HG02885 (cell line): ENCODE measurements at regions not wholly inside any gene's neighbourhood (a gene's known extent, or its start where the extent isn't known, plus 50 kb on each side); places are given as distances from the start of the nearest gene placed in this dataset.

Experiments
- ATAC-seq: cut with Tn5 transposase; IDR thresholded peaks from one replicate; pipeline ENCODE4 v1.9.1; 2021; ENCODE audit warnings: mild to moderate bottlenecking; ENCODE audit not compliant: unreplicated experiment, poor library complexity

- peak; percentile 42 for ATAC-seq
These were observed 106.8 kb downstream of the SEMA6D start for GRCh38 chr15:47824147-47824546.

DNA sequence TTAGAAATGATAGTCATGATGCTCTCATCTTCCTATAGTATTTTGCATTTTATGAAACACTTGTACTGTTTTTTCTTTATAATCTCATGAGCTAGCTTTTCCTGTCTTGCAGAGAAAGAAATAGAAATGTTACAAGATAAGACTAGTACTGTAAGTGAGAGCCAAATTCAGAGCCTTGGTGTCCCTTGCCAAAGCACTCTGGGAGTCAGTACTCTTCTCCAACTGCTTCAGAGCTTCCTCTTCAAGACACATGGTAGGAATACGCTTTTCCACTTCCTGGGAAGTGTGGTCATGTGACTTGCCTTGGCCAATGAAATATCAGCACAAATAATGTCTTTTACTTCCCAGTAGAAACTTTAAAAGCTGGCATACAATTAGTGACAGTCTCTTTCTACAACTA, 112.4 kb downstream of the SEMA6D start:
- ATAC-seq: no peak

GRCh38 chr15:47834093-47834492, 116.8 kb downstream of the SEMA6D start:
- no peak for ATAC-seq

- no peak for ATAC-seq
These were observed 122.0 kb downstream of the SEMA6D start for GRCh38 chr15:47839233-47839825.

DNA sequence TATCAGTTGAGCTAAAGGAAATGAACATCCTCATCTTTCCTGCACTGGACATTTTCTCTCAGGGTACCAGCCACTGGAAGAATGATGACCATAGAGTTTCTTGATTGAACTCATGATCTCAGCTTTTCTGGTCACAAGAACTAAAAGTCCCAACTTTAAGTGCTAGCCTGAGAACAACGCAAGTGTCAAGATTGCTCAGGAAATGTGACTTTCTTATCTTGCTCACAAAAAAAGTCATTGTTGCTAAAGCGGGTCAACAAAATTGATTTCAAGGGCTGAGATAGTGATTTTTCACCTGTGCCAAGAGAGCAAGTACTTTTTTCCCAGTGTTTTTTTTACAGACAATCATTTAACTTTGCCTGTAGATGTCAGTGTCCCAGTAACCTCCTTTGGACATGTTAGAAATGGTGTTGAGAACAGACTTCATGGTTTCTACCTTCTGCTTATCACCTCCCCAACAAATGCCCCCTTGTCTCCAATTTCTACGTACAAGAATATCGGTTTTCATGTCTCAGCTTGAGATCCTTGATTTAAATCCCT, 125.9 kb downstream of the SEMA6D start:
- ATAC-seq: no peak

GRCh38 chr15:47844437-47844836, 127.1 kb downstream of the SEMA6D start:
- no peak for ATAC-seq

GRCh38 chr15:47846128-47846868, 129.0 kb downstream of the SEMA6D start:
- ATAC-seq: no peak

GRCh38 chr15:47846876-47847275, 129.6 kb downstream of the SEMA6D start:
- ATAC-seq: no peak

DNA sequence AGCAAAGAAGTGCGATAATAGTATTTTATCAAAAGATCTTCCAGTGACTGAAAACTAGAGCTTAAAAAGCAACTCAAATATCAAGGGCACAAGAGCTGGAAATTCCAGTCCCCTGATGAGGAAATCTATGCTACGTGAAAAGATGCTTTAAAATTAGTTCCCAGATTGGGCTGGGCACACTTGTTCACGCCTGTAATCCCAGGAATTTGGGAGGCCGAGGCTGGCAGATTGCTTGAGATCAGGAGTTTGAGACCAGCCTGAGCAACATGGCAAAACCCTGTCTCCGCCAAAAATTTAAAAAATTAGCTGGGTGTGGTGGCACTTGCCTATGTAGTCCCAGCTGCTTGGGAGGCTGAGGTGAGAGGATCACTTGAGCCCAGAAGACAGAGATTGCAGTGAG, 138.8 kb downstream of the SEMA6D start:
- no peak for ATAC-seq

GRCh38 chr15:47857014-47857775, 139.9 kb downstream of the SEMA6D start:
- no peak for ATAC-seq

DNA sequence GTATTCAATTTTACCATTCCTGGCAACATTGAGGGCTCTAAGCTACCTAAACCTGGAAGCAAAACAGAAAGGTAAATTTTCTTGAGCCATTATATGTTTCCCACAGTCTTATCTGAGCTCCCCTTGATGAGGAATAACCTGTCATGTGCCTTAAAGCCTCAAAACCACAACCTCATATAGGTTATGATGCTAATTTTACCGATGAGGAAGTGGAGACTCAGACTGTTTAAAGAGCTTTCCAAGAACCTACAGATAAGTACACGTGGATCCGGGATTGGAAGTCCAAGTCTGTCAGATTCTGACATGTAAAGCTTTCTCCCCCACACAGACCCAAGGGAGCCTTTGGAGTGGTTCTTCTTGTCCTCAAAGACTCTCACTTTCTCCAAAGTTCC, 140.5 kb downstream of the SEMA6D start:
- ATAC-seq: peak; percentile 71

GRCh38 chr15:47861111-47861903, 144.0 kb downstream of the SEMA6D start:
- no peak for ATAC-seq

DNA sequence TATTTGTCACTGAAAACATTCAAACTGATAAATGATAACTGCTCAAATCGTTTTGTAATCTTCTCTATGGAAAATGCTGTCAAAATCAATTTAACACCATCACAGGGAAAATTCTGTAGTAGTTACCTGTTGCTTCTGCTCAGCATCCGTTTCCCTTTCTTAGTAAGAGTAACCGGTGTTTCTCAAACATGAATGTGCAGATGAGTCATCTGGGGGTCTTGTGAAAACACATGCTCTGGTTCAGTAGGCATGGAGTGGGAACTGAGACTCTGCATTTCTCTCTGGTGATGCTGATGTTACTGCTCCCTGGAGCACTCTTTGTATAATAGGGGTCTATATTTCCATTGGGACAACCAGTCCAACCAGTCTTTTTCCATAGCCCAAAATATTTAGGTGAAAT, 145.1 kb downstream of the SEMA6D start:
- ATAC-seq: peak; percentile 85

DNA sequence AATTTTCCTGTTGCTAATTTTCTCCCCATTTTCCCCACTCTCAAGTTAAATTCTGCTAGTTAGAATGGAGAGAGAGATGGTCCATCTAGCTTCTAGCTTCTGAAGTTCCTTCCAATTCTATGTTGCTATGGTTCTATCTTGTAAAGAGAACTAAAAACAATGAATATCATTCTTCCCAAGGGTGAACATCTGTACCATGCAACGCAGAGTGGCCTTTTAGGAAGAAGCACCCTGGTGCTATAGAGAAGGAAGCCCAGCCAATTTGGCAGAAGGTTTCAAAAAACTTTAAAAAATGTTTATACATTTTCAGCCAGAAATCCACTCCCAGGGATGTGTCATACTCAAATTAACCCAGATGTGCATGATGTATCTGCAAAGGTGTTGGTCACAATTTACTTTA, 149.1 kb downstream of the SEMA6D start:
- ATAC-seq: no peak

DNA sequence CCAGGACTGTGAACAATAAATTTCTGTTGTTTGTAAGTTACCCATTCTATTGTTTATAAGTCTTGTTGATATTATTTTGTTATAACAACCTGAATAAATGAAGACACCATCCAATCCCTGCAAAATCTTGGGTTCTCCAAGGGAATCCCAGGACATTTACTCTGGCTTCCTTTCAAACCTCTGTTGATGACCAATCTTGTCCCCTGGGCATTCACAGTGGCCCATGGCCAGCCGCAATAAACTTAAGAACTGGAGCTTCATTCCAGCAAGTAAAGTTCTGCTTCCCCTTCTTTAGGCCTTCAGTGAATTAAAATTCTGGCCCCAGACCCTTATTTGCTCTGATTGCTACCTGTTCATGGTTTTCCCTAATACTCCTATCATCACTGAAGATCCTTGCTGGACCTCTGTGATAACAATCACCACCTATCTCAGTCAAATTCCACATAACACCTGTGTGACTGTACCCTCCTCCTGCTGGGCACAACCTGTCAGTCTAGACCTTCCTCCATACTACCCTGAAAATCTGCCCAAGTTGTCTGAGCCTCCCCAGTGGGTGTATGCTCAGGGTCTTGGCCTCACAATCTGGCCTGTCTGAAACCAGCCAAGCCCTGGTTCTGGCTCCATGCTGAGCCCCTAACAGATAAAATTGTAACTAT, 153.1 kb downstream of the SEMA6D start:
- no peak for ATAC-seq

DNA sequence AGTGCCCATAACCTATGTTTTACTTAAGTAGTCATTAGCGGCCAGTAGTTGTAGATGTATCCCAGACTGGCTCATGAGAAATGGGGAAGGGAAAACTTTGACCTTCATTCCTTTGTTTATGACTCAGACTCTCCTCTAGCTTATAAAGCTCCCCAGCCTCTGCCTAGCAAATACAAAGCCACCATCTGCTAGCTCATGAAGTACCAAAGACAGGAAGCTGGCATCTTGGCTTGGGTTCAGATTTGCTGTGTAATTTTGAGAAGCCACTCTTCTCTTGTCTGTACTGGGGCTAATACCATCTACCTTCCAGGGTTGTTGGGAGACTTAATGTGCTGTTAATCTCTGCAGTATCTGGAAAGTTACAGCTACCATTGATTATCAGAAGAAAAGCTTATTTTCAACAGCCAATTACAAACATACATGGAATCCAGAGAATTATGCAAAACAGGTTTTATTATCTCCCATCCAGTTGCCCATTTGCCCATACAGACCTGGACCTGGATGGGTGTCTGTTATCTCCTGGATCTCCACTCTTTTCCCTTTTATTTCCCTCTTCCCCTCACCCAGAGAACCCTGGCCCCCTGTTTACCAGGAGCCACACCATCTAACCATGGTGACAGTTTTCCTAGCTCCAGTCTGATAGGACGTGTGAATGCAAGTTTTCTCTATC, 153.8 kb downstream of the SEMA6D start:
- no peak for ATAC-seq

DNA sequence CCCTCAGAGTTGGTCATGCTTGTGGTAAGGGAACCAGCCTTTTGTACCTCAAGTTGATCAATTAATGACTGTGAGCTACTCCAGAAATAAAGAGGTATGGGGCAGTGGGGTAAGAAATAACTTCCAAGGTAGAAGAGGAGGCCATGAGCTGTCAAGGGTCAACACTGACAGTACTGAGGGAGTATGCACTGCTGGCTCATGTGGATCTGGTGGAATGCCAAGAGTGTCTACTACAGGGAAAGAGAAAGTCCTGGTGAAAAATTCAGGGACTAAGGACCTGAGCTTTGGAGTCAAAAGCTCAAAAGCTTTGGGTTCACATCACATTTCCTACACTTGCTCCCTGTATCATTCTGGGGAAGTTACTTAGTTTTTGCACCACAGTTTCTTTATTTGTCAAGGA, 154.9 kb downstream of the SEMA6D start:
- ATAC-seq: no peak

- ATAC-seq: no peak
These were observed 155.6 kb downstream of the SEMA6D start for GRCh38 chr15:47872869-47873432.

DNA sequence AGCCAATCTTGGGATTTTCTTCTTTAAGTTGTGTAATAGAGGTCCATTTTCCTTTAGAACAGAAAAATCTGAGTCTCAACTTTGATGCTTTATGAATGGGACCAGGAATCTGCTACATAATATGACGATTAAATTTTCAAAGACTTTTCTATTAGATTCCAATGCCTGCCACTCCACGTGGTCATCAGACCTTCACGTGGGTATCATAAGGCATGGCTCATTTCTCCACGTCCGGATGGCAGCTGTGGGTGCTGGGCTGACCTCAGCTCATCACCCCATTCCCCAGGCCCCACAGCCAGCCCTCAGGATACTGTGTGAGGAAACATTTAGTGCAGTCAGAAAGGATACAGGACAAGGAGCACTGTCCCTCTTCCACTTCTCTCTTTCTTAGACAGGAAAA, 159.7 kb downstream of the SEMA6D start:
- no peak for ATAC-seq
